ENCODE measurements at regions not wholly inside any gene's neighbourhood (a gene's known extent, or its start where the extent isn't known, plus 50 kb on each side); places are given as distances from the start of the nearest gene placed in this dataset.

DNA sequence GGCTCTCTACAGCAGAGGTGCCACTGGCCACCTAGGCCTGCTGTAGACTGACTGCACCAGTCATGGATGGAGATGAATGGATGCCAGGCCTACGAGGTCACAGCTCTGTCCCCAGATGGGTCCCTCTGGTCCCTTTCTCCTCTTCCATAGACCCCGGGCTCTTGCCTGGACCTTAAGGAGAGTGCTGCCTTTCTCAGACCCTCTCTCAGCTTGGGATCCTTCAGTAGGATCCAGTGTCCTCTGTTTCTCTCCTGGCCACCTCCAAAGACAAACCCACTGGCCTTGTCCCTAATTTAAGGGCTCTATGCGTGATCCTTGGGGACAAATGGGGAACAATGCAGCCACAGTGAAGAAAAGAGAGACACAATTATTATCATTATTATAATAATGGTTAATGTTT, 189.3 kb upstream of the C16orf82 start:
- Histone ChIP-seq H3K36me3 (no peaks in the 10 kb centered on the region), H3K27ac (no peak overlapping the region), H3K9me3 (ENCODE audit: severe bottlenecking) (no peaks in the 10 kb centered on the region), H3K27me3 (ENCODE audit: insufficient read depth, low read depth, severe bottlenecking) (peaks cover 66% of the 10 kb centered on the region), H3K4me3 (ENCODE audit: low read depth, low read length) (no peak overlapping the region)
- no peak for DNase-seq
- no peak for TF ChIP-seq CTCF (IDR thresholded peaks at IDR 0.05; ENCODE audit: low read depth, low read length)

DNA sequence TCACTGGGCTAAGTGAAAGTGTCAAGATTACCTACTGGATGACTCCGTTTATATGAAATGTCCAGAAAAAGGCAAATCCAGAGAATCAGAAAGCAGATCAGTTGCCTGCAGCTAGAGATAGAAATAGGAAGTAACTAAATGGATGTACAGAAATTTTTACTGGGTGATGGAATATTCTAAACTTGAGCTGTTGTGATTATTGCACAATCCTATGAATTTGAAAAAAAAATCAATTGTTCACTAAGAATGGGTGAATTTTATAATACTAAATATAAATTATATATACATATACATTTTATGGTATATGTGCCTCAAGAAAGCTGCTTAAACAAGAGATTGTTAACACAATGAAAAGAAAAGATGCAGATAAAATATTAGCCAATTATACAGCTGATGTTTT, 181.1 kb upstream of the C16orf82 start:
- H3K9me3 ChIP-seq (ENCODE audit: severe bottlenecking): no peaks in the 10 kb centered on the region
- H3K27ac ChIP-seq: no peak overlapping the region
- no peaks in the 10 kb centered on the region for H3K36me3 ChIP-seq
- DNase-seq: no peak
- TF ChIP-seq CTCF (IDR thresholded peaks at IDR 0.05; ENCODE audit: low read depth, low read length): no peak
- H3K4me3 ChIP-seq (ENCODE audit: low read depth, low read length): no peak overlapping the region
- H3K27me3 ChIP-seq (ENCODE audit: insufficient read depth, low read depth, severe bottlenecking): peaks cover 63% of the 10 kb centered on the region

DNA sequence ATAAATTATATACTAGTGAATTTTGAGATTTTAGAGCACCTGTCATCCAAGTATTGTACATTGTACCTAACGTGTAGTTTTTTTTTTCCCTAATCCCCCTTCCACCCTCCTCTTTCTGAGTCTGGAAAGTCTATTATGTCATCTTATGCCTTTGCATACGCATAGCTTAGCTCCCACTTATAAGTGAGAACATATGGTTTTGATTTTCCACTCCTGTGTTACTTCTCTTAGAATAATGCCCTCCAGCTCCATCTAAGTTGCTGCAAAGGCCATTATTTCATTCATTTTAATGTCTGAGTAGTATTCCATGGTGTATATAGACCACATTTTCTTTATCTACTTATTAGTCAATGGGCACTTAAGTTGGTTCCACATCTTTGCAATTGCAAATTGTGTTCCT, 177.0 kb upstream of the C16orf82 start:
- no peak overlapping the region for H3K4me3 ChIP-seq (ENCODE audit: low read depth, low read length)
- H3K27me3 ChIP-seq (ENCODE audit: insufficient read depth, low read depth, severe bottlenecking): peaks cover 63% of the 10 kb centered on the region
- no peak for DNase-seq
- no peak for TF ChIP-seq CTCF (IDR thresholded peaks at IDR 0.05; ENCODE audit: low read depth, low read length)
- H3K27ac ChIP-seq: no peak overlapping the region
- H3K9me3 ChIP-seq (ENCODE audit: severe bottlenecking): peaks cover 4% of the 10 kb centered on the region
- no peaks in the 10 kb centered on the region for H3K36me3 ChIP-seq

- TF ChIP-seq CTCF (IDR thresholded peaks at IDR 0.05; ENCODE audit: low read depth, low read length): no peak
- H3K36me3 ChIP-seq: no peaks in the 10 kb centered on the region
- H3K27me3 ChIP-seq (ENCODE audit: insufficient read depth, low read depth, severe bottlenecking): peaks cover 71% of the 10 kb centered on the region
- no peak for DNase-seq
- peaks cover 4% of the 10 kb centered on the region for H3K9me3 ChIP-seq (ENCODE audit: severe bottlenecking)
- H3K27ac ChIP-seq: no peak overlapping the region
- H3K4me3 ChIP-seq (ENCODE audit: low read depth, low read length): no peak overlapping the region
Measured at GRCh38 chr16:26898200-26898599, 168.5 kb upstream of the C16orf82 start.

DNA sequence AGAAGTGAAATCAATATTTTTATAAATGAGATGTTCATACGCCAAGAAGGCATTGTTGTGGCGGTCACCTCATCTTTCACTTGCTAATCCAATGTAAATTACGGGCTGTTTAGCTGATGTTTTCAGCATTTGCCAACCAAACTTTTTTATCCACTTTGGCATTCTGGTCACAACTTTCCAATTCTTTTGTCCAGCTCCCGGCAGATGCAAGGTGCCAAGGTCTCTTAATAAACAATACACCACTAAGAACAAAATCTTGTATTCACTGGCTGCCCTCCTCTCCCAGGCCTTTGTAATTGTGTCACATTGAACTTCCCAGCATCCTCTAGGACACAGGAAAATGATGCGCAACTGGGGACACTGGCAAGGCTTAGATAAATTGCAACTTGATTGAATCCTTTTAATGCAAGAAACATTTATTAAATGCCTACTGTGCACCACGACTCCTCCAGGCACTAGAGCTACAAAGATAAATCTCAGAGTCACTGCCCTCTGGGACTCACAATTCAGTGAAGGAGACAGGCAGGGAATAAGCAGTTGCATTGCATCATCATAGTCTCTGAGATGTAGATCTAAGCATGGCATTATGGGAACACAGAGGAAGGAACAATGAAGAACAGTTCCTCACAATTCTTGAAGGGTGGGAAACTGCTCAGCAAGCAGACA, 165.4 kb upstream of the C16orf82 start:
- H3K36me3 ChIP-seq: no peaks in the 10 kb centered on the region
- H3K27ac ChIP-seq: no peak overlapping the region
- peaks cover 64% of the 10 kb centered on the region for H3K27me3 ChIP-seq (ENCODE audit: insufficient read depth, low read depth, severe bottlenecking)
- no peak overlapping the region for H3K4me3 ChIP-seq (ENCODE audit: low read depth, low read length)
- no peak for TF ChIP-seq CTCF (IDR thresholded peaks at IDR 0.05; ENCODE audit: low read depth, low read length)
- H3K9me3 ChIP-seq (ENCODE audit: severe bottlenecking): no peaks in the 10 kb centered on the region
- DNase-seq: no peak

GRCh38 chr16:26901983-26902382, 164.7 kb upstream of the C16orf82 start:
- Histone ChIP-seq H3K36me3 (no peaks in the 10 kb centered on the region), H3K4me3 (ENCODE audit: low read depth, low read length) (no peak overlapping the region), H3K27ac (no peak overlapping the region), H3K9me3 (ENCODE audit: severe bottlenecking) (no peaks in the 10 kb centered on the region), H3K27me3 (ENCODE audit: insufficient read depth, low read depth, severe bottlenecking) (peaks cover 64% of the 10 kb centered on the region)
- TF ChIP-seq CTCF (IDR thresholded peaks at IDR 0.05; ENCODE audit: low read depth, low read length): no peak
- DNase-seq: no peak

Measured in WERI-Rb-1 (cell line).